CD4-positive, alpha-beta T cell treated with Interleukin-4 for 1 hour (primary cell): ENCODE measurements at regions not wholly inside any gene's neighbourhood (a gene's known extent, or its start where the extent isn't known, plus 50 kb on each side); places are given as distances from the start of the nearest gene placed in this dataset.

Source experiments
- DNase-seq, 2 donors: peaks; one replicate each; pipeline ENCODE4 v3.0.0-alpha.2; 2020 to 2022

GRCh38 chr2:231644426-231644825 lies 51.8 kb downstream of the TEX44 start:
- no peak for DNase-seq

- no peak for DNase-seq
Observed at GRCh38 chr2:231646476-231646875, 53.8 kb downstream of the TEX44 start.

- peak; percentile 33 to 60 for DNase-seq
Observed at GRCh38 chr2:231648579-231649174, 56.0 kb downstream of the TEX44 start.

GRCh38 chr2:231651561-231651960 lies 56.8 kb upstream of the PTMA start:
- DNase-seq = peak in 1 of 2 donors; percentile 45

- DNase-seq = no peak
Observed at GRCh38 chr2:231655488-231655887, 52.8 kb upstream of the PTMA start.

GRCh38 chr2:231655894-231656293 lies 52.4 kb upstream of the PTMA start:
- DNase-seq = no peak
